ENCODE measurements at regions not wholly inside any gene's neighbourhood (a gene's known extent, or its start where the extent isn't known, plus 50 kb on each side); places are given as distances from the start of the nearest gene placed in this dataset.
"Not testable (repeated sequence)": the region's sequence is repeated elsewhere in the genome, so short reads cannot be mapped to it uniquely, and the experiment has no call there.

DNA sequence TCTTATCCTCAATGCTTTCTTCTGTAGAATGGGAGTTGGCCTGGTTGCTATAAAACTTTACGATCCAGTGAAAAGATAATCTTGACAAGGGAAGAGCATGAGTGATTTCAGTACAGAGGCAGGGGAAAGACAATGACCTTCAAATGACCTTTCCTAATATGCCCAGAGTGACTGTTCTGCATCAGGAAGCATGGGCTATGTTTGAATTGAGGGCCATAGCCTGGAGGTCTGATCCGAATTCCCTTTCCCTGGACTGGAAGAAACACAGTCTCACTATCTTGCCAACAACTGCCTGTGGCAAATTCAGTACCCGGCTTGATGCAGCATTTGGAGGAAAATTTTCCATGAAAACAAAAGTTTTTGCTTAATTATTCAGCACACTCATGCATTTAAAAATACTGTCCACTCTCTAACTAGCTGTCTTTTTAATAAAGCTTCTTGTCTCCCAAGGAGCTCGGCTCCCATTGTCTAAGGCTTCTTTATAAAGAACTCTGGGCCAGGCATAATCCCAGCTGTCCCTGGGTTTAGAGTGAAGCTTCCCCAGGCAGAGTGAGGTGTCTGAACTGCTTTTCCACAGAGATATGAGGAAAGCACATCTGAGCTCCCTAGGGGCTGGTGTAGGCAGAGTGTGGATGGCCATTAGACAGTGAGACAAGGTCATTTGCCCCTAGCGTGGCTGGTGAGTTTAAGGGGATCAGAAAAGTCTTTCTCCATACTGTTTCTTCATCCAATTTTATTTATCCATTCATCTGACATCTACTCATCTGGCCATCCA lies 132.7 kb upstream of the CADM1 start:
- ATAC-seq (no peak), DNase-seq (no peak)
- Mint-ChIP-seq H3K27me3 (peaks cover 7% of the 10 kb centered on the region), H3K9me3 (no peaks in the 10 kb centered on the region), H3K4me1 (no peaks in the 10 kb centered on the region), H3K4me3 (no peak overlapping the region), H3K27ac (no peak overlapping the region)

DNA sequence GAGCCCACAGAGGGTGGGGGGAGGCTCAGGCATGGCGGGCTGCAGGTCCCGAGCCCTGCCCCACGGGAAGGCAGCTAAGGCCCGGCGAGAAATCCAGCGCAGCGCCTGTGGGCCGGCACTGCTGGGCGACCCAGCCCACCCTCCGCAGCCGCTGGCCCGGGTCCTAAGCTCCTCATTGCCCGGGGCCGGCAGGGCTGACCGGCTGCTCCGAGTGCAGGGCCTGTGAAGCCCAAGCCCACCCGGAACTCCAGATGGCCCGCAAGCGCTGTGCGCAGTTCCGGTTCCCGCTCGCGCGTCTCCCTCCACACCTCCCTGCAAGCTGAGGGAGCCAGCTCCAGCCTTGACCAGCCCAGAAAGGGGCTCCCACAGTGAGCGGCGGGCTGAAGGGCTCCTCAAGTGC lies 129.8 kb upstream of the CADM1 start:
- H3K4me1 Mint-ChIP-seq: not testable (repeated sequence)

DNA sequence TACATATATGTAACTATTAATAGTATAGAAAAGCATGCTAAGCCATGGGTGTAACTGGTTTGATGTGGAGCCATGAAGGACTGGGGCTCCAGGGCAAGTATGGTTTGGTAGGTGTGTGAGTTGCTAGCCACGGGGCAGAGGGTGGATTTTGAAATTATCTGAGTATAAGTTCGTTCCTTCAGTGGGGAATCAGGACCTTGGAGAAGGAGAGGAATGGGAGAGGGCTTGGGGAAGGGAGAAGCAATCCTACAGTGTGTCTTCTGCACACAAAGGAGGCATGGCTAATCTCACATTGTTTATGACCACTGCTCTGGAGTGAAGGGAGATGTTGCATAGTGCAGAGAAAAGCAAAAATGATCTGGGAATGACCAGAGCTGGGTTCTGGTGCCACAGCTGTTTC lies 127.8 kb upstream of the CADM1 start:
- no peaks in the 10 kb centered on the region for H3K4me1 Mint-ChIP-seq
- H3K27ac Mint-ChIP-seq: no peak overlapping the region
- peaks cover 16% of the 10 kb centered on the region for H3K27me3 Mint-ChIP-seq
- no peak for ATAC-seq
- H3K4me3 Mint-ChIP-seq: no peak overlapping the region
- H3K9me3 Mint-ChIP-seq: no peaks in the 10 kb centered on the region
- DNase-seq: no peak

More for the DNA sequence above, 129.8 kb upstream of the CADM1 start:
- H3K27ac Mint-ChIP-seq, H3K4me3 Mint-ChIP-seq, H3K9me3 Mint-ChIP-seq, ATAC-seq, DNase-seq: not testable (repeated sequence)
- H3K27me3 Mint-ChIP-seq: peaks cover 17% of the 10 kb centered on the region

DNA sequence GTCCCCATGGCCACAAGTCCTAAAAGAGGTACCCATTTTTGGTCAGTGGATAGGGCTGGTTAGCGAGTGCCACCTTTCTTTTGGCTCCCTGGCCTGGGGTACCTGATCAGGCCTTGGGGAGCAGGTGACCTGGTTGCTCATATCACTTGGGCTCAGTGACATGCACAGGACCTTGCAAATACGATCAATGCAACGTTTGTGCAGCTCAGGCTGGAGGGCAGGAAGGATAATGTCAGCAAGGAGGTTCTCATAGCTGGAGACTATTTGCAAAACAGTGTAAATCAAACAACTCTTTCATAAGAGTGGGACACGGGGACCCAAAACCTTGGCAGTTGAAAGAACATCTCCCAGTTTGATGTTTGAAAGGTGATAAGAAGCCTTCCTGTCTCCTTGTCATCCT lies 127.4 kb upstream of the CADM1 start:
- no peak for ATAC-seq
- H3K4me1 Mint-ChIP-seq: no peaks in the 10 kb centered on the region
- no peak for DNase-seq
- no peak overlapping the region for H3K4me3 Mint-ChIP-seq
- H3K9me3 Mint-ChIP-seq: no peaks in the 10 kb centered on the region
- peaks cover 16% of the 10 kb centered on the region for H3K27me3 Mint-ChIP-seq
- H3K27ac Mint-ChIP-seq: no peak overlapping the region

DNA sequence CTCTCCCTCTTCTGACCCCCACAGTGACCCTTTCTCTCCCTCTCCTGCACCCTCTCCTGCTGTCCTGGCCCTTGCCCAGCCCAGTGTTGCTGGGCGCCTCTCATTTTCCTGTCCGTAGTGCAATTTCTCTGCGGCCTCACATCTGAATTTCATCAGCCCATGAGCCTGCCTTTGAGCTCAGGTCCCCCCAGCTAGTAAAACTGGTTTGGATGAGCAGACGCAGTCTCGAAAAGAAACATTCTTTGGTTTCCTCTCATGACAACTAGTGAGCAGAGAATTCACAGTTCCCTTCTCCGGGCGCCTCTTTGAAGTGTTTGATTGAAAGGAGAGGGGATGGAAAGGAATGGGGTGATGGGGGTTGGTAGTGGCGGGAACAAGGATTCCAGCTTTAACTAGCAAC lies 126.0 kb upstream of the CADM1 start:
- Mint-ChIP-seq H3K4me3 (no peak overlapping the region), H3K4me1 (no peaks in the 10 kb centered on the region), H3K27ac (no peak overlapping the region), H3K27me3 (peaks cover 26% of the 10 kb centered on the region), H3K9me3 (no peaks in the 10 kb centered on the region)
- no peak for ATAC-seq
- DNase-seq: no peak

DNA sequence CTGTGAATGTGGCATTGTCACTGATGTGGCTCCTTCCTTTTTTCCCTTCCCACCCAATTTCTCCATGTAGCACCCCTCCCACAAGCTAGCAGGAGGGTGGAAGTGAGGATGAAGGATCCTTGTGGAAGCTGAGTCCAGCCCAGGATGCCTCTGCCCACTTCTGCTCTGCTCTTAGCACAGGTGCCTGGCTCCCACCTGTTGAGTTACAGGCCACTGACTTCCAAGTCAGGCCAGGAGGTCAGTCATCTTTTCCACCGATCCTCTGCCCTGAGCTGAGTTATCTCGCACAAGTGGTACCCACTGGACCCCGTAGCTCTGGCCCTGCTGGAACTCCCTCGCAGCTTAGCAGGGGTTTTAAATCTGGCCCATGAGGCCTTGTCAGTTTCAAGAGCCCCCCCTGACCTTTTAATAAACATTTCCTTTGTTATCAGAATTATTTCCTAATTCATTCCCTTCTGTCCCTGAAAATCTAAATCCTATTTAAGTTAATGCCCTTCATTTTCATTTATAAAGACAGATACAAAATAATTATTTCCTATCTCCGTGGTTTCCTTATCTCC lies 125.3 kb upstream of the CADM1 start:
- peaks cover 26% of the 10 kb centered on the region for H3K27me3 Mint-ChIP-seq
- no peaks in the 10 kb centered on the region for H3K4me1 Mint-ChIP-seq
- H3K4me3 Mint-ChIP-seq: no peak overlapping the region
- ATAC-seq (no peak), DNase-seq (no peak)
- H3K27ac Mint-ChIP-seq: no peak overlapping the region
- no peaks in the 10 kb centered on the region for H3K9me3 Mint-ChIP-seq

DNA sequence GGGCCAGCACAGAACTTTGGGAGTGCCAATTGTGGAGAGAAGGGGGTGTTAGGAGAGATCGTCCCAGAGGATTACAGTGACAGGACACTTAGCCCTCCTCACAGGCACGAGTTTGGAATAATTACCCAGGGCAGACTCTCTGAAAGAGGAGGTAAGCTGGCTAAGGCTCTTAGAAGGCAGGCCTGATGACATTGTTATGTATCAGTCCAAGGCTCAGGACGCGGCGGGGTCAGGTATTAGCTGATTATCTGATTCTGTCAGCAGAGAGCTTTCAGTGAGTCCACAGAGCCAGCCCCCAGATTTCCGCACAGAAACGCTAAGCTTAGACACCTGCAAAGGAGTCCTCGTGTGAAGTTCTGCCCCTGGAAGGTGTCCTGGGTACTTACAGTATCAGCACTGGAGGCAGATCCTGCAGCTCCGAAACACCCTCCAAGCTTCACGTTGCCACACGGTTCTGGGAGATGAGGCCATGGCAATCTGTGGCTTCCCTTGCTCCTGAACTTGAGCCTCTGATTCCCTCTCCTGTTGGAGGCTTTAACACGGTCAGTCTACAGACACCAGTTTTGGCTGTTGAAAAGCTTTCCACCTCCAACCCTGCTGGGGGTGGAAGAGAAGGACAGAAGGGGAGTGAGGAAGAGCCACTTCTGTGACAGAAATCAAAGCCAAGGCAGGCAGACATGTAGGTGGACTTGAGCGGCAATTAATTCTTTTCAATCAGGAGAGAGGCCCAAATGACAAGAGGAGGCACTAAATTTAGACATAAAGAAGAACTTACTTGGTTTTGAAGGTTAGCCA lies 123.6 kb upstream of the CADM1 start:
- Mint-ChIP-seq H3K4me3 (no peak overlapping the region), H3K9me3 (no peaks in the 10 kb centered on the region), H3K27ac (no peak overlapping the region), H3K27me3 (peaks cover 26% of the 10 kb centered on the region), H3K4me1 (no peaks in the 10 kb centered on the region)
- DNase-seq (no peak), ATAC-seq (no peak)

DNA sequence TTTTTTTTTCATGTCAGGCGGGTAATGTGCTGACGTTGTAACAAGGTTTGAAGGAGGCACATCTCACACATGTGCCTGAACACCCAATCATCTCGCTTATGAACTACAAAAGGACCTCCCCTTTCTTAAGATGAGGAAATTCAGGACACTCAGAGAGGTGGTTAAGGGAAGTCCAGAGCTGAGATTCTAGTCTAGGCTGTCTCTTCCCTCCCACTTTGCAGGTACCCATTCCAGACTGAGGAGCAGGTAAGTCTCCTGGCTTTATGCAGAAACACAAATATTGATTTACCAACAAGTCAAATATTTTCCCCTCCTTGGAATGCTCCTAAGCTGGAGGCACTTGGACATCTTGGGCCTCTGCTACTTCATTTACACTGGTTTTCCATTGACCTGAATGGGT lies 122.9 kb upstream of the CADM1 start:
- Mint-ChIP-seq H3K4me3 (no peak overlapping the region), H3K27ac (no peak overlapping the region), H3K4me1 (no peaks in the 10 kb centered on the region), H3K9me3 (no peaks in the 10 kb centered on the region), H3K27me3 (peaks cover 30% of the 10 kb centered on the region)
- no peak for DNase-seq
- ATAC-seq: no peak

DNA sequence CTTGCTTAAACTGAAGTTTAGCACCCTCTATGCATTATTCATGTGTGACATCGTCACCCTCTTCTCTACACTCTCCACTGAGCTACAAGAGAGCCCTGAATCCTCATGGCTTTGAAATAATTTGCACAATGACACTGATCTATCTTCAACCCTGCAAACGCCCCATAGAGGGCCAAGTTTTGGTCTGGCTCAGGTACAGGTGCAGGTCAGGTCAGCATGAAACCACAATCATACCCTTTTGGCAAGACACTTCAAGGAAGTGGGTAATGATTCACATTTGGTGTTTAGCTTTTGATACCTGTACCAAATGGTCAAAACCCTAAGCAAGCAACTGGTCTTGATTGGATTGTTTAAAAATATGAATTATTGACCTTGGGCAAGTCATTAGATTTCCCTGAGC lies 122.2 kb upstream of the CADM1 start:
- no peak overlapping the region for H3K4me3 Mint-ChIP-seq
- no peaks in the 10 kb centered on the region for H3K4me1 Mint-ChIP-seq
- ATAC-seq: no peak
- no peak for DNase-seq
- H3K27me3 Mint-ChIP-seq: peaks cover 32% of the 10 kb centered on the region
- H3K9me3 Mint-ChIP-seq: no peaks in the 10 kb centered on the region
- no peak overlapping the region for H3K27ac Mint-ChIP-seq

DNA sequence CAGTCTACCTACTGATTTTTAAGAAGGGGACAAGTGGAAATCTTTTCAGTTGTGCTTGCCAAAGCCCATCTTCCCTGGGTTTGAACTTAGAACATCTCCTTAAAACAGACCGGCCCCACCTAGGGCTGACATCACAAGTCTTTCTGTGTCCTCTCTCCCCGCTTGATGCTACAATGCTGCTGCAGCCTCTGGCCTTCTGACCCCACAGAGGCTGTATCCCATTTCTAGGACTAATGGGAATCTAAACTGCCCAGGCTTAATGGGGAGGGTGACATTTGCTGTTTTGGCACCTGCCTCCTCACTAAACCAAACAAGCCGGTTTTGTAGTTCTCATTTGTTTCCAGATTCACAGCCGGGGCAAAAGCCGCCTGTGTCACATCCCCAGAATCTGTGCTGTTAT lies 121.3 kb upstream of the CADM1 start:
- Mint-ChIP-seq H3K27ac (no peak overlapping the region), H3K27me3 (peaks cover 26% of the 10 kb centered on the region), H3K4me3 (no peak overlapping the region), H3K9me3 (no peaks in the 10 kb centered on the region), H3K4me1 (no peaks in the 10 kb centered on the region)
- DNase-seq: no peak
- ATAC-seq: no peak

DNA sequence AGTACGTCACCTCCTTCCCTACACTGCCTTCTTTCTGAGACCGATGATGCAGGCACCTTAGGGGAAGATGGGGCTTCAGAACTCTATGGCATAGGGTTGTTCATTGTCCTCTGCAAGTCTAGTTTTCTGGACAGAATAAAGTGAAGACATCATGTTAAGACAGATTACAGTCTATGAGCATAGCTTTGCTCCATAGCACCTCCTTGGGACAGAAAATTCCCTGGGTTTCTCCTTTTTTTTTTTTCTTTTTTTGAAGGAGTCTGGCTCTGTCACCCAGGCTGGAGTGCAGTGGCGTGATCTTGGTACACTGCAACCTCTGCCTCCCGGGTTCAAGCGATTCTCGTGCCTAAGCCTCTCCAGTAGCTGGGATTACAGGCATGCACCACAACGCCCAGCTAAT lies 119.8 kb upstream of the CADM1 start:
- no peaks in the 10 kb centered on the region for H3K4me1 Mint-ChIP-seq
- ATAC-seq: no peak
- no peaks in the 10 kb centered on the region for H3K9me3 Mint-ChIP-seq
- H3K27me3 Mint-ChIP-seq: peaks cover 16% of the 10 kb centered on the region
- H3K4me3 Mint-ChIP-seq: no peak overlapping the region
- no peak for DNase-seq
- H3K27ac Mint-ChIP-seq: no peak overlapping the region

DNA sequence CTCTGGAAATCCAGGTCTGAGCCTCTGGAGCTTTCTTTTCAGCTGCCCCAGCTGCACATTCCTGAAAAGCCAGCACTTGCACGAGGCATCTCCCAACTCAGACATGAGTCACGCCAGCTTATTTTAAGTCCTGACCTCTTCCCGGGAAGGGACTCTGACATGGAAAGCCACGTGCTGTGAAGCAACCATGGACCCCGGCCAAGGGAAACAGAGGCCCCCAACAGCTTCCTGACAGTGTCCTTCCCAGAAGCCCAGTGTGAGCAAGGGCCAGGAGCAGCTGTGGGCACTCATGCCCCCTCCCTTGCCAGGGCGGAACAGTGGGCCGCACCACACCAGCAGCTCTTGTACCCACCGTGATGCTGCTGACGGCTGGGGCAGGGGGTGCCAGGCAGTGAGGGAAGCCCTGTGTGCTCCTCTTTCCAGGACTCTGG lies 118.8 kb upstream of the CADM1 start:
- ATAC-seq (no peak), DNase-seq (no peak)
- Mint-ChIP-seq H3K27me3 (peaks cover 16% of the 10 kb centered on the region), H3K9me3 (peaks cover 0 to under 1% of the 10 kb centered on the region in 2 donors), H3K4me3 (no peak overlapping the region), H3K27ac (no peak overlapping the region), H3K4me1 (no peaks in the 10 kb centered on the region)

DNA sequence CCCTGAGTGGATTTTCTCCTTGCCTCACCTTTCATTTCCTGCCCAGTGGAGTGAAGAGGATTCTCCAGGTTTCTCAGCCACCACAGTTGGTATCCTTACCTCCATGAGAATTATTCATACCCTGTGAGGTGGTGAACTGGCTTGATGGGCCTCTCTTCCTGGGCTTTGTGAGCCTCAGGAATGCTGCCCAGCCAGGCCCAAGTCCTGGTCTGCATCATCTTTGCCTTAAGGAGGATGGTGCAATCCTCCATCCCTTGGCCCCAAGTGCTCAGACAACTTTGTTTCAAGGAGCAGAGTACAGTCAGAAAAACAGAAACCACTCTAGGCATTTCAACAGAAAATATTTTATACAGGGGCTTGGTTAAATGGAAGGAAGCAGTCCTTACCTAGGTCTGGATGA lies 114.2 kb upstream of the CADM1 start:
- no peaks in the 10 kb centered on the region for H3K4me1 Mint-ChIP-seq
- peaks cover 0 to 7% of the 10 kb centered on the region in 2 donors for H3K9me3 Mint-ChIP-seq
- H3K27ac Mint-ChIP-seq: no peak overlapping the region
- DNase-seq: no peak
- no peak for ATAC-seq
- no peak overlapping the region for H3K4me3 Mint-ChIP-seq
- peaks cover 6% of the 10 kb centered on the region for H3K27me3 Mint-ChIP-seq

DNA sequence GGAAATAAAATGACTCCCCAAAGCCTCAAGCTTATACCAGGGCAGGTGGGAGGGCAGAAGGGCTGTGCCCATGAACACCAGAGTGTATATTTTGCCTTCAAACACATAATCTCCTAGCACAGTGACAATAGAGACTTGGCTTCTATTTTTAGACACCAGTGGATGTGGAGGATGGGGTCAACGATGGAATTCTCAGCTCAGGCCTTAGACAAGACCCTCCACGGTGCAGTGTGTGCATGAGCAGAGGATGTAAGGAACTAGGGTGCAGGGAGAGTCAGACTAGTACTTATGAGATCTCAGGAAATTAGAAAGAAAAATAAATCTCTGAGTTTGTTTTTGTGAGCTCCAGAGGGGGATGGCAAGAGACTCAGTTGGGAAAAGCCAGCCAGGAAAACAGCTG lies 113.6 kb upstream of the CADM1 start:
- H3K27ac Mint-ChIP-seq: no peak overlapping the region
- no peak overlapping the region for H3K4me3 Mint-ChIP-seq
- peaks cover 0 to 7% of the 10 kb centered on the region in 2 donors for H3K9me3 Mint-ChIP-seq
- H3K27me3 Mint-ChIP-seq: peaks cover 6% of the 10 kb centered on the region
- no peaks in the 10 kb centered on the region for H3K4me1 Mint-ChIP-seq
- DNase-seq: no peak
- no peak for ATAC-seq

DNA sequence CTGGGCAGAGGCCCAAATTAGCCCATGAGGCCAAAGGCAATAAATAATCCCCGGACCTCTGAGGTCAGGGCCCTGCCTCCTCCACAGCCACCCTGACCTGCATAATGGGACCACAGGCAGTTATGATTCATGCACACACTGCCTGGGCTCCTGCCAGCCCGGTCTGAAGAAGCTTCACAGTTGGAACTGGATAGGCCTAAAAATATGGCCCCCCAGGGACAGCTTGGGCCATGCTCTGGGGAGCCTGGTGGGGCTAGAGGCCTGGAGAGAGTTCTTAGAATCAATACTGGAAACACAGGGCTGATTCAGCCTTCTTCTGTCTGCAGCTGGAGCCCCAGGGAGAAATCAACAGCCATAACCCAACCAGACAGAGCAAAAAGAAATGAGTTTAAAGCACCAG lies 112.8 kb upstream of the CADM1 start:
- no peak for DNase-seq
- peaks cover under 1 to 7% of the 10 kb centered on the region in 2 donors for H3K9me3 Mint-ChIP-seq
- no peaks in the 10 kb centered on the region for H3K4me1 Mint-ChIP-seq

DNA sequence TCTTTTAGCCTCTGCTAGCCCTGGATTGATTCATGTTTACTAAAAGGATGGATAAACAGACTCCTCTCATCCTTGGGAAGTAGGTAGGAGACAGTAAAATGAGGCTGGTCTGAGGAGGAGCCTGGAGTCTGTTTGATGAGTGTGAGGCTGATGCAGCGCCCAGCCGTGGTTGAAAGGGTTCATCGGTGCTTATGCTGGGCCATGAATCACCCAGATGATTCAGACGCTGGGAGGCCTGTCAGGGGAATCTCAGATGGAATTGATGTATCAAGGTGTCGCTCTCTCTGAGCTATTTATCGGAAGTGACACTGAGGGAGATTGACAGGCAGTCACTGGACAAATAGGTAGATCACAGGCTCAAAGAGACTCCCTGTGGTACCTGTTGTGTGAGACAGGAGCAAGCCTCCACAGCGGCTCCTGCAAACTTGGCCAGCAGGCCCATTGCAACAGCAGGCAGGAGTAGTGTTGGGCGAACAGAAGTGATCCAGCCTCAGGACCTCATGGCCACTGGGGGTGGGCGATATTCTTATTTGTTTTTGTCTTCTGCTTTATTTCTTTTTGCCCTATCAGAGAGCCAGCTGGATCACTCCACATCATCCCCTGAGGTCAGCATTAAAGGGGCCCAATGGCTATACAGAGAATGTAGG lies 109.9 kb upstream of the CADM1 start:
- Mint-ChIP-seq H3K4me3 (no peak overlapping the region), H3K27me3 (no peaks in the 10 kb centered on the region), H3K9me3 (peaks cover 7 to 11% of the 10 kb centered on the region in 2 donors), H3K4me1 (no peaks in the 10 kb centered on the region), H3K27ac (no peak overlapping the region)
- ATAC-seq: no peak
- DNase-seq: no peak

More for the DNA sequence above, 112.8 kb upstream of the CADM1 start:
- no peak overlapping the region for H3K27ac Mint-ChIP-seq
- H3K27me3 Mint-ChIP-seq: peaks cover under 1% of the 10 kb centered on the region
- no peak for ATAC-seq
- no peak overlapping the region for H3K4me3 Mint-ChIP-seq
